ENCODE measurements at regions not wholly inside any gene's neighbourhood (a gene's known extent, or its start where the extent isn't known, plus 50 kb on each side); places are given as distances from the start of the nearest gene placed in this dataset.

GRCh38 chr9:84170521-84171141 is 169.9 kb downstream of the SLC28A3 start:
- Histone ChIP-seq H3K27ac (peak overlapping the region in 2 of 4 donors; percentile 25 to 48), H3K4me3 (no peak overlapping the region), H3K9me3 (no peaks in the 10 kb centered on the region), H3K27me3 (no peaks in the 10 kb centered on the region), H3K36me3 (no peaks in the 10 kb centered on the region), H3K4me1 (peaks cover 0 to 14% (median 0%) of the 10 kb centered on the region in 3 donors)
- DNase-seq: no peak
- no peak for TF ChIP-seq POLR2A (IDR thresholded peaks at IDR 0.05)
- TF ChIP-seq, protein P1, sequence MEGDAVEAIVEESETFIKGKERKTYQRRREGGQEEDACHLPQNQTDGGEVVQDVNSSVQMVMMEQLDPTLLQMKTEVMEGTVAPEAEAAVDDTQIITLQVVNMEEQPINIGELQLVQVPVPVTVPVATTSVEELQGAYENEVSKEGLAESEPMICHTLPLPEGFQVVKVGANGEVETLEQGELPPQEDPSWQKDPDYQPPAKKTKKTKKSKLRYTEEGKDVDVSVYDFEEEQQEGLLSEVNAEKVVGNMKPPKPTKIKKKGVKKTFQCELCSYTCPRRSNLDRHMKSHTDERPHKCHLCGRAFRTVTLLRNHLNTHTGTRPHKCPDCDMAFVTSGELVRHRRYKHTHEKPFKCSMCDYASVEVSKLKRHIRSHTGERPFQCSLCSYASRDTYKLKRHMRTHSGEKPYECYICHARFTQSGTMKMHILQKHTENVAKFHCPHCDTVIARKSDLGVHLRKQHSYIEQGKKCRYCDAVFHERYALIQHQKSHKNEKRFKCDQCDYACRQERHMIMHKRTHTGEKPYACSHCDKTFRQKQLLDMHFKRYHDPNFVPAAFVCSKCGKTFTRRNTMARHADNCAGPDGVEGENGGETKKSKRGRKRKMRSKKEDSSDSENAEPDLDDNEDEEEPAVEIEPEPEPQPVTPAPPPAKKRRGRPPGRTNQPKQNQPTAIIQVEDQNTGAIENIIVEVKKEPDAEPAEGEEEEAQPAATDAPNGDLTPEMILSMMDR (IDR thresholded peaks at IDR 0.05): peak in 1 of 6 experiments; percentile 16
- 64 to 86% methylated on average over 7 of the region's 9 CpGs for WGBS, 2 donors
- intact Hi-C loops (cut with DNase I): no loop called here

GRCh38 chr9:84173961-84174360 is 166.6 kb downstream of the SLC28A3 start:
- Histone ChIP-seq H3K9me3 (no peaks in the 10 kb centered on the region), H3K27me3 (no peaks in the 10 kb centered on the region), H3K4me1 (peaks cover 0 to 14% (median 0%) of the 10 kb centered on the region in 3 donors), H3K4me3 (no peak overlapping the region), H3K27ac (no peak overlapping the region), H3K36me3 (no peaks in the 10 kb centered on the region)
- intact Hi-C loops (cut with DNase I): no loop called here
- TF ChIP-seq, protein P1 (IDR thresholded peaks at IDR 0.05): no peak
- TF ChIP-seq POLR2A (IDR thresholded peaks at IDR 0.05): no peak
- 83 to 88% methylated on average over 2 of the region's 2 CpGs for WGBS, 2 donors
- DNase-seq: no peak

DNA sequence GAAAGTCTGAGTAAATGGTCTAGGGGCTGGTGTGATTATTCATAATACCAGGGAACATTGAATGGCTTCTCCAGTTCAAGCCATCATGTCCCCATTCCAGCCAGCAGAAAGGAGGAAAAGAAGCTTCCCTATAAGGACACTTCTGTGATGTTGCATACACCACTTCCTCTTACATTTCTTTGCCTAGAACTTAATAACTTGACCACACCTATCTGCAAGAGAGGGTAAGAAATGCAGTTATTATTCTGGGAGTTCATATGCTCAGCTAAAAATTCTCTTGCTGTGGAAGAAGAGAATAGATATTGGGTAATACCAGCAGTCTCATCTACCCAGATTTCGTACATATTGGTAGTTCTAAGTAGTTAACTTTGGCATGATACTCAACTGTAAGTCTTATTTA is 166.1 kb downstream of the SLC28A3 start:
- Histone ChIP-seq H3K4me3 (no peak overlapping the region), H3K27me3 (no peaks in the 10 kb centered on the region), H3K4me1 (peaks cover 0 to 14% (median 0%) of the 10 kb centered on the region in 3 donors), H3K9me3 (no peaks in the 10 kb centered on the region), H3K27ac (no peak overlapping the region), H3K36me3 (no peaks in the 10 kb centered on the region)
- DNase-seq: no peak
- TF ChIP-seq POLR2A (IDR thresholded peaks at IDR 0.05): no peak
- TF ChIP-seq, protein P1 (IDR thresholded peaks at IDR 0.05): no peak
- intact Hi-C loops (cut with DNase I): no loop called here
- 67 to 73% methylated on average over 1 of the region's 1 CpG for WGBS, 2 donors

- no peak for TF ChIP-seq POLR2A (IDR thresholded peaks at IDR 0.05)
- TF ChIP-seq, protein P1 (IDR thresholded peaks at IDR 0.05): no peak
- Histone ChIP-seq H3K4me1 (peaks cover 0 to 14% (median 7%) of the 10 kb centered on the region in 3 donors), H3K36me3 (no peaks in the 10 kb centered on the region), H3K4me3 (no peak overlapping the region), H3K9me3 (no peaks in the 10 kb centered on the region), H3K27ac (no peak overlapping the region), H3K27me3 (no peaks in the 10 kb centered on the region)
- 82 to 93% methylated on average over 3 of the region's 3 CpGs for WGBS, 2 donors
- intact Hi-C loops (cut with DNase I): no loop called here
- no peak for DNase-seq
Measured at GRCh38 chr9:84177407-84177806, 163.2 kb downstream of the SLC28A3 start.

DNA sequence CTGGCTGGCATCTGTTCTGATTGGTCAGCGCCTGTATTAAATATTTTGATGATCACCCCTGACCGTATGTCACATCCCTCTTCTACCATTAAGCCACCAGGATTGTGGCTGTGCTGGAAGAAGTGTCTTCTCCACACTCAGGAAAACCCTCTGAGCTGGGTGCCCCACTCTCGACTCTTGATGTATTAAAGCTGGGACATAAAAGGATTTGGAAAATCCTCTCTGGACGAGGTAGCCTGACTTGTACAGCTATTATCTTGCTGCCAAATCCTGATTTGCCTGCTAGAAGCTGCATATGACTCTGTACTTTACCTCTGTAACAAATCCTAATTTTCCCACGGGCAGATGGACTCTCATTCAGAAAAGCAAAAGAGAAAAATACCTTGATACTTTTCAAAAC is 161.0 kb downstream of the SLC28A3 start:
- intact Hi-C loops (cut with DNase I): no loop called here
- whole genome bisulfite sequencing, 2 donors: 74 to 75% methylated on average over 3 to 5 of the region's 5 CpGs
- no peak for TF ChIP-seq POLR2A (IDR thresholded peaks at IDR 0.05)
- TF ChIP-seq, protein P1 (IDR thresholded peaks at IDR 0.05): no peak
- Histone ChIP-seq H3K4me1 (peaks cover 0 to 16% (median 7%) of the 10 kb centered on the region in 3 donors), H3K4me3 (no peak overlapping the region), H3K9me3 (no peaks in the 10 kb centered on the region), H3K36me3 (no peaks in the 10 kb centered on the region), H3K27ac (no peak overlapping the region), H3K27me3 (no peaks in the 10 kb centered on the region)
- DNase-seq: no peak
